Hematopoietic multipotent progenitor cell treated with erythropoietin and hydrocortisone succinate and interleukin-3 and kit ligand, for 15 days (in vitro differentiated cells): ENCODE measurements at regions not wholly inside any gene's neighbourhood (a gene's known extent, or its start where the extent isn't known, plus 50 kb on each side); places are given as distances from the start of the nearest gene placed in this dataset.

Source experiments
- DNase-seq: peaks from one replicate; pipeline ENCODE4 v3.0.0-alpha.2; 2015; ENCODE audit warnings: low spot score

DNA sequence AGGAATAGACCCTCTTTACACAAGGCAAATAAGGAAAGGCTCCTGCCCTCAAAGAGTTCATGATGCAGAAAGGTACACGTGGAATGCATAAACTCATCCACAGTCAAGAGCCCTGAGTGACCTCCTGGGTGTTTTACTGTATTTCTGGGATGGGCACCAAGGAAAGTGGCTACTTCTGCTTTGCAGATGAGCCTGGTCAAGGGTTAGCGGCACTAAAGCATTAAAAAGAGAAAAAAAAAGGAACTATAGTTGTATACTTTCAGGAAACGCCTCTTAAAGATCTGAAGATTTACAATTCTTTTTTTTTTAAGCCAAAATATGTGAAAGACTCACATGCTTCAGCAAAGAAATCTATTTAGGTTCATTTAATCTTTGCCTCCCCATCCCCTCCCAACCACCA lies 366.2 kb upstream of the PDE4D start:
- DNase-seq, result no peak

DNA sequence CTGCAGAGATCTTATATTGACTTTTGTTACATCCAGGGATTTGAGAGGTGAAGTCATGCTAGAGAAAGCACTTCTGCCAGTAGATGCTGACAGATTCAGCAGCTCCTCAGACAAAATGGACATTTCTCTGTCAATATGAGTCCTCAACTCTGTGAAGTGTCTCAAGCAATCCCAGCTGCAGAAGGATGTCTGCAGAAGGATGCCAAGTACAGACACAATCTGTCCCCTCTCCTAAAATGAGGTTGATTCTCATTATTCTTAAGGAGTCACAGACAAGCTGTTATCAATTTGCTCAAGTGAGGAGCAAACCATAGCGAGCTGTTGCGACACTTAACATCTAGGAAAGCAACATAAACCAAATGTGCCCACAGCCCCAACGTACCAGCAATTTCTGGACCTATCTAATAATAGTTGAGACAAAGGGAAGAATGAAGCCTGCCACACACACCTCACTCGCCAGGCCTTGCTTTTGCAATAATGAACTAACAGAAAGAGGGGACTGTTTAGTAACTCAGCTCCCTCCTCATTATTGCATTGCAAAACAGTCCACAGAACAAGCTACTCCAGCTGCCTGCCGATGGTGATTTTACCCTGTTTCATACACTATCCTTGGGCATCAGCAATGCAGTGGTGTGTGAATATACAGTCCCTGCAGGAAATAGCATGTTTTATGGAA lies 364.2 kb upstream of the PDE4D start:
- no peak for DNase-seq

DNA sequence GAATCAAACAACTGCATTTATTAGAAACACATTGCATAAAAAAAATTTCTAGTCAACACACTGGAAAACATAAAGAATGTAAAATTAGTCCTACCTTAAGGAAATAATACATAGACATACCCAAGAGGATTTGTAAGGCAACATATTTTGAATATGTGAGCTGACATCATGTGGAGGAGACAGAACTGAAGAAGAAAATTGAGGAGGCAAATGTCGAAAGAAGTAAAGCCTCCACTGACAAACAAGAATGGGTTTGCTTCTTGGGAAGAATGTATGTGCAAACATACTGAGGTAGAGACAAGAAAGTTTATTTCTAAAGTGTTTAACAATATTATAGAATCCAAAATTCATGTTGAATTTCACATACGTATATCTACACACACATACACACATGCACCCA lies 363.0 kb upstream of the PDE4D start:
- no peak for DNase-seq

DNA sequence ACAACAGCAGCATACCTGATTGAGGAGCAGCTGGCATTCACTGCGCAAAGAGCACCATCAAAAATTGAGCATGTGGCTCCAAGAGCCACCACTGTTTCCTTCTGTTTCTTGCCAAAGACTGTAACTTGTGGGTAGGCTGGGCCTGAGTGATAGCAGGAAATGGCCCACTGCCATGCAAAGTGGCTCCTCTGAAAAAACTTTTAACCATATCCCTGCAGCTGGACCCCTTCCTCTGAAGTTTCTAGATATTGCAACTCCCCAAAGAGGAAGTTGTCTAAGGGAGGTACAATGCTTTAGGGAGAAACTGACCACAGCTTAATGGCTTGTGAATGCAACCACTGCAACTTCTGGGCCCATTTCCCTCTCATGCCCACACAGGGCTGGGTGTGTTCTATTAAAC lies 355.4 kb upstream of the PDE4D start:
- DNase-seq, result peak; percentile 29

DNA sequence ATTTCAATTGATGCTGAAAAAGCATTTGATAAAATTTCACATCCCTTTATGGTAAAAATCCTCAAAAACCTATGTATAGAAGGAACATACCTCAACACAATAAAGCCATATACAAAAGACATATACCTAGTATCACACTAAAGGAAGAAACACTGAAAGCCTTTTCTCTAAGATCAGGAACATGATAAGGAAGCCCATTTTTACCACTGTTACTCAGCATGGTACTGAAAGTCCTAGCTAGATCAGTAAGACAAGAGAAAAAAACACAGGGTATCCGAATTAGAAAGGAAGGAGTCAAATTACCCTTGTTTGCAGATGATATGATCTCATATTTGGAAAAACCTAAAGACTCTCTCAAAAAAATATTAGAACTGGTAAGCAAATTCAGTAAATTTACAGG lies 350.2 kb upstream of the PDE4D start:
- no peak for DNase-seq

DNA sequence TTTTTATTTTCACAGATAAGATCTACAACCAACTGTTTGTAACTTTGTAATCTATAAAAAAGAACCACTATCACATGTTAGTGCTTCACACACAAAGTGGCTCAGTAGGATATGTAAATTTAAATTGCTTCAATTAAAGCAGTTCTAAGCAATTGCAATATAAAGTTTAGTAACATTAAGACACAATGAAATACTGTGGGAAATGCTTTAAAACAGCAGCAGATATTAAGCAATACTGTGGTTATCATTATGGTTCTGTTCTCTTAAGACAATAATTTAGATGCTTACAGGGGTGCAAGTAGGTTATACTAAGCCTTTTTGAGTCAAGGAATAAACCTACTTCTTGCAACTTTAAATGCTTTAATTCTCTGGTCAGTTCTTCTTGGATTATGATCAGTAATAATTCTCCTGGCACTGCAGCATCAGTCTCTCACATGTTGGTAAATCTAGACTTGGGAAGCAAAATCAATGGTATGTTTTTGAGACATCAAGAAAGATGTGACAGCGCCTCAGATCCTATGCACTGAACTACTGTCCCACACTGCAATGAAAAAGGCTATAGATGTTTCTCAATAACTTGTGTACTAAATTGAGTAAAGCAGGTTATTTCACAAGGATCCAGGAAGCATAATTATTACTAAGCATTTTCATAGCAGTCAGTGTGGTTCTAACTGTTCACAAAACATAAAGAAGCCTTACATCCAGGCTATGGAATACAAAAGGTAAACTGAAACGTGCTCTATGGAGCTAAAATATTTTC lies 338.7 kb upstream of the PDE4D start:
- no peak for DNase-seq

DNA sequence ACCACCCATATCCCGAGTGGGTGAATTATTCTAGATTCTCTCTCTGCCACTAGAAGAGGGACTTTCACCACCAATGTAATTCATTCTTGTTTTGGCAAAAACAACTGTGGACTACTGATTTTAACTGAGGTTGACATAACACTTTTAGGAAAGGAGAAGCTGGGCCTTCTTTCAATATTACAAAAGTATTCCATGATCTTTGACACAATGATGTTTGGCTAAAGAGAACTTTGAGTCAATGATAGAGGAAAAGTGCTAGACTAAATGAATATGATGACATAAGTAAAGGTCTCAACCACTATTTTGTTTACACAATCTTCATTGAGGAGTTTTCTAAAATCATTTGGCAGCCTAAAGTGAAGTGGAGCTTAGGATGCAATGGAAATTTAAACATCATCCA lies 336.9 kb upstream of the PDE4D start:
- no peak for DNase-seq

DNA sequence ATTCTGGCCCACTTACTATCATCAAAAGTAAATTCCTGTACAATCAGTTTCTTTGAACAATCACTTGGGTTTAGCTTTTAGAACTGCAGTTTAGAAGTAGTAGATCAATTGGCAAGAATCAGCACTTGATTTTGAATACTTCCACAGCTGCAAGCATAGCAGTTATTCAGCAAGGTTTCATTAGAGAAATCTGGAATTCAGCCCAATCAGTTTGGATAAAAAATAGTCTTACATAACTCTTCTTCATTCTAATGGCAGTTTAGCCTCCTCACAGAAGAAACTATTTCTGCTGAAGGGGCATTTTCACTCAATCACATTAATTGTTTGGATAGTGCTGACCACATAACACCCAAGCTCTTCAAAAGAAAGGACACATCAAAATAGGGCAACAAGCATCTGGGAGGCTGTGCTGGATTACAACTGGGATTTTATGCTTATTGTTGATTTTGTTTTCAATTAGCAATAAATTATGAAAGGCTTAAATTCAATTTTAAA lies 336.2 kb upstream of the PDE4D start:
- DNase-seq, result no peak

DNA sequence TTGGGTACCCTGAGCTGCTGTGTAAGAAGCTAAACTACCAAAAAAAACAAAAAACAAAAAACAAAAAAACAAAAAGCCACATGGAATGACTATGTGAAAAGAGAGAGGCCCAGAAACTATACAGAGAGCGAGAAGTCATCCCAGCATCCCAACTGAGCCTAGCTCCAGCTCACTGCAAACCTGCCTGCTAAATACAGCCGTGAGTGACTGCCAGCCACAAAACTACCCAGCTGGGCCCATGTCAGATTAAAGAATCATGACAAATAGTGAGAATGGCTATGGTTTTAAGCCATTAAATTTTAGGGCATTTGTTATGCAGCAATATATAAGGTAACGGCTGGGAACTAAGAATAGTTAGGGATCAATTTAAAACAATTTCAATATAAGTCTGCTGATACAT lies 335.1 kb upstream of the PDE4D start:
- no peak for DNase-seq

DNA sequence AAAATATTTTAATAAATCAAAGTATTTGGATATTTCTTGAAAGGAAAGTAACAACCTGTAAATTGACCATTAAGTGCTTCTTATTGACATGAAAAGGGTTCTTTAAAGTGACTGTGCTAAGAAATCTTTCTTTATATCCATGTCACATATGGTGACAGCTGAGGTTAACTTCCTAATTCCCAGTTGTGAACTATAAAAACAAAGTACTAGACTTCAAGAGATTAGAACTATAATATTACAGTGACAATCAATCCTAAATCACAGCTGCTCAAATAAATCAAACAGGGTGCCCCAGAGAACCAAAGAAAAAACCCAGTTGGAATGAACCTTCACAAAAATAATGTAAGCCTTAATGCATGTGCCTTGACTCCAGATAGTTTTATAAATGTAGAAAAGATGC lies 332.6 kb upstream of the PDE4D start:
- DNase-seq, result no peak

DNA sequence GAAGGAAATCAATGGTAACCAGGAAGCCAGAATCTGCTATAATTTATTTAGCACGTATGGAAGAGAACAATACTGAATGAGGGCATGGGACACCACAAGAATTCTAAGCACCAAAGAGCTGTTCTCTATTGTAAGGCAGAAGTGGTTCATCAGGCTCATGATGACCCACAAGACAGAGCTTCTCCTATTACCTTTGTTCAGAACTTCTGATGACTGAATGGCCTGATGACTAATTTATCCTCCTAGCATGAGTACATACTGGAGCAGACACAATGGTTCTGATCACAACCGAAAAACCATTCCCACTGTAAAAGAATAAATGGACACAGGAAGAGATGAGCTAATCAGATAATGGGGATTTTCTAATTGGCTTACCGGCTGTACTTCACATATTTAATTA lies 329.8 kb upstream of the PDE4D start:
- no peak for DNase-seq

DNA sequence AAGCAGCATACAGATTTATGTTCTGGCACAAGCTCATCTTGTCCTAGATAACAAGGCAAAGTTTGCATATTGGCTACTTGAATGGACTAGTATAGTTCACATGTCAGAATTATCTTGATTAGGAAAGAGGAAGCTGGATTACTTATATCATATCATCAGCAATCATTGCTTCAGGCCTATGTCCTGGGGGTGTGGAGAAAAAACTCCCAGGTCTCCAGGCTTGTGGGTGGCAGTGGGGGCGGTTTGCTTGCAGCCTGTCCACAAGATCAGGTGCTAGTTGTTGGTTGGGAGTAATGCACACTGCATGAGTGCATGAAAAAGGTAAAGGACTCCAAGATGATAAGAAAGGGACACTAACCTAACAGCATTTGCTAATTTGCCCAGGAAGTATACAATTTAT lies 326.4 kb upstream of the PDE4D start:
- no peak for DNase-seq

DNA sequence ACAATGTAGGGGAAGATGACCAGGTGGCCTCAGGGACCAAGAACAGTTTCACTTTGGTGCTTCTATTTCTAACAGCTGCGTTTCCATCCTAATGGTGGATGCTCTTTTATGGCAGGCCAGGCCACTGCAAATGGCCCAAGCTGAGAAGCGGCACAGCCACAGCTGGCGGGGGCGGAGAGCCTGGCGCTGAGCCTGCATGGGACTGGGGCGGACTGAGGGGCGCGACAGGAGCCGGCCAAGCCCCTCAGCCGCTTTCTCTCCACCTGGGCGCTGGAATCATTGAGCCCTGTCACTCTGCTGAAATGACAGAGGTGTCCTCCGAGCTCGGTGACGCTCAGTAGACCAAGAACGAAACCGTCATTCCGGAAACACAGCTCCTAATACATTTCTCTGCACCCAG lies 317.3 kb upstream of the PDE4D start:
- DNase-seq, result no peak

DNA sequence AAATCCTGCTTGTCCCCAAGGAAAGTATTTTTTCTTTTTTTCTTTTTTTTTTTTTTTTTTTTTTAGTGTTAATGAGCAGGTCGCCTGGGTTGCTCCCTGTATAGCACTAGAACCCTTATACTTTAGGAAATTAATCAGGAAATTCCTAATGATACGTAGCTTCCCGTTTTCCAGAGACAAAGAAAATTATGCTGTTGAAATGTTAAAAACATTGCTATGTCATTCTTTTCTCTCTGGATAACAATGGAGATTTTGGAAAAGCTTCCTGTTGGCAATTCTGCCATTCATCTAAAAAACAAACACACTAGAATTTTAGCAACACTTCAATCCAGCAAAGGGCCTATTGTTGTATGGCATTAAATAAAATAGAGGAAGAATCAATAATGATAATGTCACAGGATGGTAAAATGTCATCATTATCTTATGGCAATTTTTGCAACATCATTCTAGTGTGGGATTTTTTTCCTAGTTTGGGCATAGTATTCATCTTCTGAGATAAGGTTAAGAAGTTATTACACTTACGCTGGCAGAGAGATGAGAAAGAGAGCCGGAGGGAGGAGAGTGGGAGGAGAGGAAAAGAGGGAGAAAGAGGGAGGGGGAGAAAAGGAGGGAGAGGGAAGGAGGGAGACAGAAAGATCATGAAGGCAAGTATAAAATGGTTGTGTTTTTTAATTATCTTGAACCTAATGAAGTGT lies 315.8 kb upstream of the PDE4D start:
- no peak for DNase-seq

DNA sequence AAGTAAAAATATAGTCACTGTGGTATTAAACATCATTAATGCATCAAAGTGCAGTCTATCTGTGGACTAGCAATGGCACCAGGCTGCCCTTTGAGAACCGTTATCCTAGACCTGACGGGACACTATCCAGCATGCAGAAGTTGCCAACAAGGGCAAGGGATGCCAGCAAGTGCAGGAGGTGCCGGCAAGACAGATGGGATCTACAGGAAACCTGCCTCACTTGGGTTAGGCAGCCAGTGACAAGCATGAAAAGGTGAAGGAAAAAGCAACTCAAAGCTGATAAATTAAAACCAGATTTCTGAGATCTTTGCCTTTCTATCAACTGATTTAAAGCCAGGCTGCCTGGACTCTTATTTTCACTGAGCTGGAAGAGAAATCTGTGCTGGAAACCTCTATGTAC lies 315.2 kb upstream of the PDE4D start:
- DNase-seq, result no peak

DNA sequence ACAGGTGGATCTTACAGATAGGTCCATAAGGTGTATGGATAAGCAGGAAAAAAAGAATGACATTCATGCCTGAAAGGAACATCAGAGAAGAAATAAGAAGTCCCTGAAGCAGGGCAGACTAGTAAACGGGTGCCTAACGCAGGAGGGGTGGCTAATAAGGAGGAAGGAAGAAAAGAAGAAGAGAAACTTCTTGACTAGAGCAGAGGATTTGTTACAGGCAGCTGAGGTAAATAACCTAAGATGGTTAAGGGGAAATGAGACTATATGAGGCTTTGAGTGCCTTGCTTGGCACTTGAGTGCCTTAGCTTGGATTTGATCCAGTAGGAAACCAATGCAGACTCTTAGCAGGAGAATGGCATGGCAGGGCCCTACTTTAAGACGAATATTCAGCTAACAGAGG lies 313.5 kb upstream of the PDE4D start:
- DNase-seq, result no peak

DNA sequence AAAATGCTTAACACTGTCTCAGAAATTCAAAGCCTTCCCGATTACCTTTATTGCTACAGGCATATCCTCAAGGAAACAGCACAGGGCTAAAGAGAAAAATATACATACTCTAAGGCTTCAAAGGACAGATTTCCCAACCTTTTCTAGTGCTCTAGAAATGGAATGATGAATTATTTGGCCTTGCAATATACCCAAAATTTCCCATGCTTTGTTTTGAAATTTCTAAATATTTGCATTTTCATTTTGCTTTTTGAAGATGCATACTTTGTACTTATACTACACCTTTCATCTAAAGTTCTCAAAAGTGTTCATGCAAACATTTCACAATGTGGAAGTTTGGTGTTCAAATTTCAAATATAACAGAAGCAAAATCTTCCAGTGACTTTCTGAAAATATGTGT lies 312.7 kb upstream of the PDE4D start:
- no peak for DNase-seq

DNA sequence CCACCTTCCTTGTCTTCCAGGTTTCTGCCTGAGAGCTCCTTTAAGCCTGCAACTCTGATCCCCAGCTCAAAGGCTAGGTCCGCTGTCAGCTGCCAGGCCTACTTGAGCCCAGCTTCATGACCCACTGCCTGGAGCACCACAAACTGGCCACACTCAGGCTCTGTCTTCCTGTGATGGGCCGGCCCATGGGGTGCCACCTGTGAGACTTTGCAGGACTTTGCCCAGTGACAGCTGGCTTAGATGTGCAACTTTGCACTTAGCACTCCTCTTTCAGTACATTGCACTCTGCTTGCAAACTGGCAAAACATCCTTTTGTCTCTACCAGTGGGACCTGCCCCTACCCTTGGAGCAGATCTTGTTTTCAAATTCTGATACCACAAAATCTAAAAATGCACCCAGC lies 311.5 kb upstream of the PDE4D start:
- no peak for DNase-seq

DNA sequence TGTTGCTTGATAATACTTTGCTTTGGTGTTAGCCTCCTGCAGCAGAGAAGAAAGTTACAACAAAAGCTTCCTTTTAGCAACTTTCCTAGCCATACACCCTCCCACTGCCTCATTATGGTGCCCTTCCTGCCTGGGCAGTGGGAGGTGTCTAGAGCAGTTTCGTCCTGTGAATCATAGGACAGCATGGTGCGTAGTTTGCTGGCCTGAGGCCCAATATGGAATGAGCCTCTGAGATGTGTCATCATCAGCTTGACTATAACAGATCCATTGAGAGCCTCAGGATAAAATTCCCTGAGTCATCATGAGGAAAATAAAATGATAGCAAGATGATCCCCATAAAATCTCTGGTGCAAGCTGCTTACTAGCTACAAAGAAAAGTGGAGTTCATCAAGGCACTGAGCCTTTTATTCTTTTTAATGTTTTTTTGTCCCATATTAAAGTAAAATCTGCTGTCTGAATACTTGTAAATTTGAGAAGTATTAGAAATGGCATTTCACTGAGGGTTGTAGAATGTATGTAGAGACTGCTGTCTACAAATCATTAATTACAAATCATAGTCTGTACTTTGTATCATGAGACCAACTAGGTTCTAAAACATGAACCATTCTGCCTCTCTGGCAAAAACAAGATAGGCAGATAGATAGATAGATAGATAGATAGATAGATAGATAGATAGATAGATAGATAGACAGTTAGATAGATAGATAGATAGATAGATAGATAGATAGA lies 303.0 kb upstream of the PDE4D start:
- DNase-seq, result no peak

DNA sequence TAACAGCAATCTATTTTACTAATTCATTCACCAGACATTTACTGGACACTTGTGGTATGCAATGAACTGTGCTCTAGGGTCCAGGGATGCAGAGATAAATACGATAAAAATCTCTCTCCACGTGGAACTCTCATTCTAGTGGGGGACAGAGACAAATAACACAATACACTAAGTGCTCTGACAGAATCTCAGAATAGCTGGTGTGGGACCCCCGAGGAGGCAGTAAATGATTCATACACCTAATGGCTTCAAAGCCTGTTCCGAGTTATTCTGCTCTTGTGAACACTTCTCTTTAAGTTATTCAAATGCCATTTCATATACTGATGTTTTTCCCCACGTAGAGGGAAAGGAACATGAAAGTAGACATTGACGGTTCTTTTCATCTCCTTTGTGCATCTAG lies 302.0 kb upstream of the PDE4D start:
- no peak for DNase-seq

DNA sequence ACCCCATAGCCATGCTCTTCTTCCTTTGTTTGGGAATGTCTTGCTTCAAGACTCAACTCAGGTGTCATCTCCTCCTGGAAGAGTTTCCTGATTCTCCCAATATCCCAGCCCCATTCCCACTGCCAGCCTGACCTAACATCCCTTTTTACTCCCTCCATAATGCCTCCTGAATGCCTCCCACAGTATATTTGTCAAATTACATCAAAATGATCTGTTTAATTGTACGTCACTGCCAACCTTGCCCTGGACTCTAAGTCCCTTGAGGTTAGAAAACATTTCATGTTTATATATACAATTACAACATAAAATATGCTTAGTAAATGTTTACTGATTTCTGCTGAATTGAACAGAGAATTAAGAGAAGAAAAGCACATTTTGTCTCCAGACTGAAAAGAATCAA lies 301.6 kb upstream of the PDE4D start:
- no peak for DNase-seq

DNA sequence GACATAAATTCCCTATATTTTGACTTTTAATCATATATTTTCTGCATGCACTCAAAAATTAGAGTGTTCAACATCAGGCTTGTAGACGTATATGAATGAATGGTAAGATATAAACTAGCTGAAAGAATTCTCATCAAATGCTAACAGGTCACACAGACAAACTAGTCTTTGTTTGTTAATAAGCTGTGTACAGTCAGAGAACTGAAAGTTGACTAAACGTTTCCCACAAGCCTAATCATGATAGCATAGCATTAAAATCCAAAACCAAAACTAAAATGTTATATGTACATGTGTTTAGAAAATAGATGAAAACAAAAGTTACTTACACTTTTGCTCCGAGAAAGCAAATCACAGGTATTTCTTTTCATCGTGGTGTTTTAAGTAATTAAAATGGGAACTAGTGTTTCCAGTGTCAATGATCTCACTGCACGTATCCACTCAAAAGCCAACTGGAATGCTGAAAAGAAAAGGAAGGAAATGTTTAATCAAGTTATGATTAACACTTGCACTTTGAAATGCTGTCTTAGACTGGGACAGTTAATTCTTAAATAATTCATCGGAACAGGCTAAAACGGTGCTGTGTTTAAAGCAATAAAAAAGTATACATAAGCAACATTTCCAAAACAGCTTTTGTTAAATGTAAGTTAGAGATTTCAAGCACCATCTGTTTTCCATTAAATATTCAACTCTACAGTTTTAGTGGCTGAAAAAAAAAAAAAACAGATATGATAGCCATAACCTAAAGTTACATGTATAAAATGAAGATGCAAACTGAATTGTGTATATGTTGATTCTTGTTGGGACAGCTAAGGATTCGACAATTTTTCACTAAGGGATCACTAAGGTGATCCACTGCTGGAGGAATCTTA lies 291.9 kb upstream of the PDE4D start:
- no peak for DNase-seq
